Liver (tissue), 8 donors: ENCODE measurements at regions not wholly inside any gene's neighbourhood (a gene's known extent, or its start where the extent isn't known, plus 50 kb on each side); places are given as distances from the start of the nearest gene placed in this dataset.

Experiments
- DNase-seq: peaks from one replicate; pipeline ENCODE4 v3.0.0-alpha.2; 2017; ENCODE audit warnings: low spot score
- H3K27ac ChIP-seq, 2 donors: one replicate each; pipeline ENCODE4 v1.7.0; 2013; ENCODE audit warnings: inconsistent platforms in 2 of 2, low read length in 2 of 2, control low read depth in 1 of 2, low read depth in 1 of 2, mild to moderate bottlenecking in 1 of 2
- H3K27me3 ChIP-seq, 4 donors: one replicate each; pipeline versions ENCODE4 v1.6.1 to v1.7.0; 2013; ENCODE audit warnings: low read length in 3 of 4, inconsistent platforms in 1 of 4, mild to moderate bottlenecking in 1 of 4, moderate library complexity in 1 of 4; ENCODE audit not compliant: control insufficient read depth in 4 of 4, insufficient read depth in 4 of 4
- H3K36me3 ChIP-seq, 4 donors: one replicate each; pipeline versions ENCODE4 v1.6.1 to v1.7.0; 2013; ENCODE audit warnings: low read length in 3 of 4, mild to moderate bottlenecking in 3 of 4, low read depth in 1 of 4, moderate library complexity in 1 of 4; ENCODE audit not compliant: control insufficient read depth in 4 of 4, insufficient read depth in 3 of 4
- H3K4me1 ChIP-seq, 4 donors: one replicate each; pipeline versions ENCODE4 v1.6.1 to v1.7.0; 2013; ENCODE audit warnings: low read length in 3 of 4, mild to moderate bottlenecking in 3 of 4, moderate library complexity in 1 of 4; ENCODE audit not compliant: control insufficient read depth in 4 of 4, insufficient read depth in 4 of 4
- H3K4me3 ChIP-seq, 3 donors: one replicate each; pipeline versions ENCODE4 v1.6.1 to v1.7.0; 2013; ENCODE audit warnings: low read length in 3 of 3, control low read depth in 1 of 3, low read depth in 1 of 3, mild to moderate bottlenecking in 1 of 3
- H3K9ac ChIP-seq, 2 donors: one replicate each; pipeline ENCODE4 v1.7.0; 2013; ENCODE audit warnings: low read length in 2 of 2, mild to moderate bottlenecking in 2 of 2, moderate library complexity in 2 of 2, control low read depth in 1 of 2, low read depth in 1 of 2
- H3K9me3 ChIP-seq, 4 donors: one replicate each; pipeline versions ENCODE4 v1.6.1 to v1.7.0; 2013; ENCODE audit warnings: low read length in 3 of 4; ENCODE audit not compliant: control insufficient read depth in 4 of 4
- CTCF ChIP-seq: fragments of 150-350 bp; IDR thresholded peaks from 2 replicates; pipeline ENCODE4 v1.5.1; 2017; ENCODE audit warnings: improper control_type of control experiment, low read depth, low read length; ENCODE audit not compliant: missing input control
- EGR1 ChIP-seq, 2 donors: IDR thresholded peaks; 2 replicates each; pipeline ENCODE4 v1.6.1; 2016 to 2018; ENCODE audit warnings: antibody characterized with exemption in 2 of 2, low read depth in 2 of 2
- FOXA1 ChIP-seq: IDR thresholded peaks from 2 replicates; pipeline ENCODE4 v1.6.1; 2016; ENCODE audit warnings: antibody characterized with exemption
- FOXA2 ChIP-seq: IDR thresholded peaks from 2 replicates; pipeline ENCODE4 v1.6.1; 2016; ENCODE audit warnings: antibody characterized with exemption
- HNF4A ChIP-seq, 2 donors: conservative IDR thresholded peaks; 2 replicates each; pipeline ENCODE4 v1.6.1; 2016; ENCODE audit warnings: antibody characterized with exemption in 2 of 2, mild to moderate bottlenecking in 2 of 2
- MAX ChIP-seq: IDR thresholded peaks from 2 replicates; pipeline ENCODE4 v1.6.1; 2016; ENCODE audit warnings: antibody characterized with exemption
- NR2F2 ChIP-seq: IDR thresholded peaks from 2 replicates; pipeline ENCODE4 v1.6.1; 2016; ENCODE audit warnings: antibody characterized with exemption
- RAD21 ChIP-seq, 2 donors: IDR thresholded peaks; 2 replicates each; pipeline ENCODE4 v1.6.1; 2016; ENCODE audit warnings: antibody characterized with exemption in 2 of 2, mild to moderate bottlenecking in 2 of 2
- REST ChIP-seq: IDR thresholded peaks from 2 replicates; pipeline ENCODE4 v1.6.1; 2016; ENCODE audit warnings: antibody characterized with exemption, mild to moderate bottlenecking
- RXRA ChIP-seq, 2 donors: IDR thresholded peaks; 2 replicates each; pipeline ENCODE4 v1.6.1; 2017 to 2018; ENCODE audit warnings: antibody characterized with exemption in 2 of 2, mild to moderate bottlenecking in 1 of 2
- SP1 ChIP-seq: IDR thresholded peaks from 2 replicates; pipeline ENCODE4 v1.6.1; 2018; ENCODE audit warnings: antibody characterized with exemption, mild to moderate bottlenecking
- TAF1 ChIP-seq: conservative IDR thresholded peaks from 2 replicates; pipeline ENCODE4 v1.6.1; 2016; ENCODE audit warnings: antibody characterized with exemption, mild to moderate bottlenecking
- YY1 ChIP-seq: IDR thresholded peaks from 2 replicates; pipeline ENCODE4 v1.6.1; 2016; ENCODE audit warnings: antibody characterized with exemption, mild to moderate bottlenecking
- WGBS: extraction: QIAGEN DNeasy Blood & Tissue Kit; methylation state at CpG from one replicate; pipeline ENCODE4 v1.1.7; 2013; 5-methylcytosine and 5-hydroxymethylcytosine counted together
- TF ChIP-seq, protein P1 (sequence below): IDR thresholded peaks from 2 replicates; pipeline ENCODE4 v1.6.1; 2016; ENCODE audit warnings: antibody characterized with exemption
- TF ChIP-seq, protein P2 (sequence below): IDR thresholded peaks from 2 replicates; pipeline ENCODE4 v1.6.1; 2016; ENCODE audit warnings: antibody characterized with exemption
- donor health status: healthy.
- donor health status: healthy.
- donor health status: healthy.
- donor health status: healthy.
- donor health status: healthy.

DNA sequence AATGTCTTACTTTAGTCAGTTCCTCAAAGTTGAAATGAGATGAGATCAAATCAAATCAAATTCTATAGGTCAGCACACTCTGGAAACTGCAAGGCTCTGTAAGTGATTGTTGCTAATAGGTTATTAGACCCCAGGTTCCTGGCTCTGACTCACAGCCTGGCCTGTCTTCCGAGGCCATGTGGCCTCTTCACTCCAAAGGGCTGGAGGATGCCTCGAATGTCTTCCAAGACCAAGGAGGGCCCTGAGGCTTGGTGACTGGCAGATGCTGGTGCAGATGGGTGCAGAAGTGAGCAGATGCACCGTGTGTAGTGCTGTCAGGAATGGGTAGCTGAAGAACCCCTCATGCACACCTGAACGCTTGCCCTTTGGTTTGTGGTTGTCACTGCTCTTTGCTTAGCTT, 113.4 kb downstream of the MAB21L3 start:
- Histone ChIP-seq H3K27me3 (no peaks in the 10 kb centered on the region), H3K4me3 (no peak overlapping the region), H3K9ac (no peak overlapping the region), H3K9me3 (no peaks in the 10 kb centered on the region), H3K27ac (no peak overlapping the region), H3K36me3 (no peaks in the 10 kb centered on the region), H3K4me1 (no peaks in the 10 kb centered on the region)
- no peak for DNase-seq
- TF ChIP-seq REST (no peak), FOXA2 (no peak), RXRA (IDR thresholded peaks at IDR 0.05) (no peak), EGR1 (IDR thresholded peaks at IDR 0.05; ENCODE audit: low read depth in 2 of 2) (no peak), TAF1 (no peak), FOXA1 (no peak), SP1 (no peak), MAX (no peak), NR2F2 (no peak), RAD21 (IDR thresholded peaks at IDR 0.05) (no peak), CTCF (no peak), YY1 (no peak), HNF4A (conservative IDR thresholded peaks at IDR 0.05) (no peak)
- TF ChIP-seq, protein P1, sequence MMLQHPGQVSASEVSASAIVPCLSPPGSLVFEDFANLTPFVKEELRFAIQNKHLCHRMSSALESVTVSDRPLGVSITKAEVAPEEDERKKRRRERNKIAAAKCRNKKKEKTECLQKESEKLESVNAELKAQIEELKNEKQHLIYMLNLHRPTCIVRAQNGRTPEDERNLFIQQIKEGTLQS = no peak
- TF ChIP-seq, protein P2, sequence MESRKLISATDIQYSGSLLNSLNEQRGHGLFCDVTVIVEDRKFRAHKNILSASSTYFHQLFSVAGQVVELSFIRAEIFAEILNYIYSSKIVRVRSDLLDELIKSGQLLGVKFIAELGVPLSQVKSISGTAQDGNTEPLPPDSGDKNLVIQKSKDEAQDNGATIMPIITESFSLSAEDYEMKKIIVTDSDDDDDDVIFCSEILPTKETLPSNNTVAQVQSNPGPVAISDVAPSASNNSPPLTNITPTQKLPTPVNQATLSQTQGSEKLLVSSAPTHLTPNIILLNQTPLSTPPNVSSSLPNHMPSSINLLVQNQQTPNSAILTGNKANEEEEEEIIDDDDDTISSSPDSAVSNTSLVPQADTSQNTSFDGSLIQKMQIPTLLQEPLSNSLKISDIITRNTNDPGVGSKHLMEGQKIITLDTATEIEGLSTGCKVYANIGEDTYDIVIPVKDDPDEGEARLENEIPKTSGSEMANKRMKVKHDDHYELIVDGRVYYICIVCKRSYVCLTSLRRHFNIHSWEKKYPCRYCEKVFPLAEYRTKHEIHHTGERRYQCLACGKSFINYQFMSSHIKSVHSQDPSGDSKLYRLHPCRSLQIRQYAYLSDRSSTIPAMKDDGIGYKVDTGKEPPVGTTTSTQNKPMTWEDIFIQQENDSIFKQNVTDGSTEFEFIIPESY = no peak
- WGBS = 87% methylated on average over 4 of the region's 4 CpGs

DNA sequence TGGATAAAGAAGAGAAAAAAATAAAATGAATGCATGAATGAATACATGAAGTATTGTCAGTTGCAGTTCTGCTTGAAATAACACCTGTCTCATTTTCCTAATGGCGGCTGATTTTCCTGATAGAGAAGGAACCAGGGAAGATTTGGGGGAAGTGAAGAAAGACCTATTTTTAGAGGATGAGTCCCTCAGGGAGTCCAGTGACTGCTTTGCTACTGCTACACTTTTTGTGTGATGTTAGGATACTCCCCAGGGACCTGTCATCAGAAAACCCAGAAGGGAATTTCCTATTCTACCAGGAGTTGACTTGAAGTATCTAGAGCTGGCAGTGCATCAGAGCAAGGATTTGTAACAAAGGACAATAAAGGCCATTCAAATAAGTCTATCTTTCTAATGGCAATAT, 114.8 kb downstream of the MAB21L3 start:
- Histone ChIP-seq H3K27ac (no peak overlapping the region), H3K27me3 (no peaks in the 10 kb centered on the region), H3K4me1 (no peaks in the 10 kb centered on the region), H3K36me3 (no peaks in the 10 kb centered on the region), H3K4me3 (no peak overlapping the region), H3K9ac (no peak overlapping the region), H3K9me3 (no peaks in the 10 kb centered on the region)
- DNase-seq = no peak
- TF ChIP-seq FOXA1 (no peak), SP1 (no peak)
- WGBS = 92% methylated on average over 1 of the region's 1 CpG
